HCT116 (cell line): ENCODE measurements at regions not wholly inside any gene's neighbourhood (a gene's known extent, or its start where the extent isn't known, plus 50 kb on each side); places are given as distances from the start of the nearest gene placed in this dataset.

Source experiments
- ATAC-seq: fragments of 200-7000 bp; cut with Tn5 transposase; 2 replicates; pipeline ENCODE4 v1.9.1; 2020; ENCODE audit warnings: mild to moderate bottlenecking, moderate library complexity
- BruUV-seq: library from RNA; stranded (reverse); fragments of 400-500 nt; replicated peaks from 2 replicates; lab custom pipeline; 2021; lab: Mats Ljungman, UMichigan
- CTCF ChIA-PET: fragments of 300-600 bp; sonication (Branson Sonifier 250); formaldehyde crosslinking; loops from one replicate; lab custom pipeline; 2021; ENCODE audit warnings: antibody characterized with exemption; lab: Charles Lee
- POLR2A ChIA-PET: fragments of 300-600, 350-600 bp; sonication (Branson Sonifier 250); formaldehyde crosslinking; loops from one replicate; lab custom pipeline; 2021; ENCODE audit warnings: antibody characterized with exemption; lab: Charles Lee
- RAD21 ChIA-PET, 2 experiments: fragments of 300-600 bp; sonication (Branson Sonifier 250); formaldehyde crosslinking; loops; one replicate each; lab custom pipeline; 2023; ENCODE audit warnings: low total read pairs in 2 of 2; ENCODE audit not compliant: uncharacterized antibody in 2 of 2, unreplicated experiment in 2 of 2, low non-redundant PET in 1 of 2; lab: Charles Lee
- DNase-seq: peaks from one replicate; pipeline ENCODE4 v3.0.0-alpha.2; 2010; ENCODE audit warnings: low read depth, low spot score
- H2AFZ ChIP-seq: fragments of 200-600 bp; shearing (Covaris generic), sonication (generic); 2 replicates; pipeline ENCODE4 v1.6.1; 2017; ENCODE audit warnings: low read depth, mixed run types, mixed read lengths, antibody characterized with exemption, low read length; ENCODE audit not compliant: poor library complexity, severe bottlenecking
- H3K27ac ChIP-seq: 2 replicates; pipeline ENCODE4 v1.5.1; 2012; ENCODE audit warnings: low read depth, low read length
- H3K27me3 ChIP-seq: fragments of 200-600 bp; sonication (generic); 2 replicates; pipeline ENCODE4 v1.6.1; 2016; ENCODE audit warnings: mixed run types, low read length, mixed read lengths; ENCODE audit not compliant: insufficient read depth
- H3K36me3 ChIP-seq, 2 experiments: fragments of 200-500 bp in 1 of 2; fragments of 200-600 bp in 1 of 2; sonication (Bioruptor generic) in 1 of 2; sonication (generic) in 1 of 2; 2 replicates each; pipeline versions ENCODE4 v1.5.1 to v1.6.1; 2014 to 2016; ENCODE audit warnings: low read length in 2 of 2, inconsistent platforms in 1 of 2, mixed read lengths in 1 of 2, mixed run types in 1 of 2; ENCODE audit not compliant: insufficient read depth in 2 of 2, control insufficient read depth in 1 of 2
- H3K4me1 ChIP-seq, 2 experiments: fragments of 200-600 bp in 1 of 2; sonication (generic) in 1 of 2; 2 replicates each; pipeline versions ENCODE4 v1.5.1 to v1.6.1; 2012 to 2017; ENCODE audit warnings: low read length in 2 of 2, inconsistent platforms in 1 of 2, mild to moderate bottlenecking in 1 of 2, mixed read lengths in 1 of 2, mixed run types in 1 of 2, moderate library complexity in 1 of 2; ENCODE audit not compliant: insufficient read depth in 2 of 2, control insufficient read depth in 1 of 2
- H3K4me2 ChIP-seq: fragments of 200-600 bp; sonication (generic); 2 replicates; pipeline ENCODE4 v1.6.1; 2017; ENCODE audit warnings: mixed run types, low read length, mixed read lengths
- H3K4me3 ChIP-seq, 2 experiments: fragments of 200-600 bp in 1 of 2; sonication (generic) in 1 of 2; replicated peaks in 1 of 2; 2 replicates each; pipeline ENCODE4 v1.5.1; 2011 to 2016; ENCODE audit warnings: low read length in 2 of 2, control low read depth in 1 of 2, low read depth in 1 of 2, mild to moderate bottlenecking in 1 of 2, mixed read lengths in 1 of 2, mixed run types in 1 of 2
- H3K79me2 ChIP-seq: fragments of 200-600 bp; sonication (generic); 2 replicates; pipeline ENCODE4 v1.6.1; 2017; ENCODE audit warnings: mild to moderate bottlenecking, mixed run types, low read length, moderate library complexity, mixed read lengths; ENCODE audit not compliant: insufficient read depth
- H3K9ac ChIP-seq: fragments of 200-600 bp; sonication (generic); 2 replicates; pipeline ENCODE4 v1.6.1; 2016; ENCODE audit warnings: low read length, mixed read lengths
- H3K9me2 ChIP-seq: fragments of 200-600 bp; sonication (generic), shearing (Covaris generic); 2 replicates; pipeline ENCODE4 v1.6.1; 2017; ENCODE audit warnings: mixed run types, mild to moderate bottlenecking, moderate library complexity; ENCODE audit not compliant: insufficient read depth
- H3K9me3 ChIP-seq, 2 experiments: fragments of 200-500 bp in 1 of 2; fragments of 200-600 bp in 1 of 2; sonication (Bioruptor generic) in 1 of 2; sonication (generic) in 1 of 2; 2 replicates each; pipeline ENCODE4 v1.6.1; 2014 to 2017; ENCODE audit warnings: low read length in 2 of 2, mixed read lengths in 2 of 2, inconsistent platforms in 1 of 2, low read depth in 1 of 2, mild to moderate bottlenecking in 1 of 2, mixed run types in 1 of 2, moderate library complexity in 1 of 2; ENCODE audit not compliant: control insufficient read depth in 1 of 2, insufficient read depth in 1 of 2
- H4K20me1 ChIP-seq: fragments of 200-600 bp; sonication (generic), shearing (Covaris generic); 2 replicates; pipeline ENCODE4 v1.6.1; 2017; ENCODE audit warnings: mixed run types, mild to moderate bottlenecking, moderate library complexity; ENCODE audit not compliant: insufficient read depth
- CBX3 ChIP-seq: IDR thresholded peaks from 2 replicates; pipeline ENCODE4 v1.6.1; 2012; ENCODE audit warnings: low read depth
- CEBPB ChIP-seq: IDR thresholded peaks from 2 replicates; pipeline ENCODE4 v1.6.1; 2012; ENCODE audit warnings: low read depth
- EGR1 ChIP-seq: IDR thresholded peaks from 2 replicates; pipeline ENCODE4 v1.6.1; 2012; ENCODE audit warnings: low read depth
- ELF1 ChIP-seq: IDR thresholded peaks from 2 replicates; pipeline ENCODE4 v1.6.1; 2012; ENCODE audit warnings: low read depth, borderline replicate concordance
- EZH2 ChIP-seq: fragments of 200-600 bp; sonication (generic); IDR thresholded peaks from 2 replicates; pipeline ENCODE4 v1.6.1; 2017; ENCODE audit warnings: antibody characterized with exemption, mixed run types
- EZH2phosphoT487 ChIP-seq: fragments of 200-600 bp; IDR thresholded peaks from 2 replicates; pipeline ENCODE4 v1.6.1; 2018; ENCODE audit warnings: antibody characterized with exemption, borderline replicate concordance
- FOSL1 ChIP-seq: IDR thresholded peaks from 2 replicates; pipeline ENCODE4 v1.6.1; 2012; ENCODE audit warnings: low read depth
- POLR2A ChIP-seq: IDR thresholded peaks from 2 replicates; pipeline ENCODE4 v1.7.0; 2011; ENCODE audit warnings: borderline replicate concordance; ENCODE audit not compliant: insufficient read depth, insufficient read length; ENCODE audit errors: extremely low read depth
- POLR2AphosphoS5 ChIP-seq: IDR thresholded peaks from 2 replicates; pipeline ENCODE4 v1.6.1; 2011; ENCODE audit warnings: mild to moderate bottlenecking, low read depth, low read length, moderate library complexity
- RAD21 ChIP-seq: IDR thresholded peaks from 2 replicates; pipeline ENCODE4 v1.6.1; 2012; ENCODE audit warnings: low read depth, mild to moderate bottlenecking
- SIN3A ChIP-seq: IDR thresholded peaks from 2 replicates; pipeline ENCODE4 v1.6.1; 2012; ENCODE audit warnings: low read depth
- SP1 ChIP-seq: IDR thresholded peaks from 2 replicates; pipeline ENCODE4 v1.6.1; 2012; ENCODE audit warnings: low read depth
- SRF ChIP-seq: IDR thresholded peaks from 2 replicates; pipeline ENCODE4 v1.6.1; 2012; ENCODE audit warnings: low read depth
- TCF7L2 ChIP-seq: IDR thresholded peaks from 2 replicates; pipeline ENCODE4 v1.7.0; 2011; ENCODE audit warnings: borderline replicate concordance, inconsistent platforms; ENCODE audit not compliant: insufficient read depth, insufficient read length; ENCODE audit errors: extremely low read depth
- ZFX ChIP-seq: fragments of 450-650 bp; IDR thresholded peaks from 2 replicates; pipeline ENCODE4 v1.6.1; 2017
- ZNF274 ChIP-seq: fragments of 200-500 bp; sonication (Bioruptor generic); IDR thresholded peaks from 2 replicates; pipeline ENCODE4 v1.6.1; 2014; ENCODE audit warnings: mild to moderate bottlenecking, low read depth, low read length, inconsistent platforms
- intact Hi-C: fragments of 100-400 bp; cut with micrococcal nuclease; formaldehyde crosslinking; loops from 2 replicates; pipeline ENCODE4 v1.10.0; 2022
- TF ChIP-seq, protein P1 (sequence below), 3 experiments: fragments of 200-600 bp in 1 of 3; sonication (generic) in 1 of 3; IDR thresholded peaks in 2 of 3; conservative IDR thresholded peaks in 1 of 3; 2 replicates each; pipeline ENCODE4 v1.5.1; 2012 to 2017; ENCODE audit warnings: low read depth in 2 of 3, low read length in 2 of 3, antibody characterized with exemption in 1 of 3, borderline replicate concordance in 1 of 3, control low read depth in 1 of 3, mild to moderate bottlenecking in 1 of 3, mixed read lengths in 1 of 3, mixed run types in 1 of 3, moderate library complexity in 1 of 3; ENCODE audit not compliant: insufficient read depth in 1 of 3
- TF ChIP-seq, protein P2 (sequence below): IDR thresholded peaks from 2 replicates; pipeline ENCODE4 v1.6.1; 2011; ENCODE audit warnings: mild to moderate bottlenecking, low read length, moderate library complexity; ENCODE audit not compliant: insufficient replicate concordance; ENCODE audit errors: extremely low read depth
- TF ChIP-seq, protein P3 (sequence below): IDR thresholded peaks from 2 replicates; pipeline ENCODE4 v1.6.1; 2012
- TF ChIP-seq, protein P4 (sequence below): IDR thresholded peaks from 2 replicates; pipeline ENCODE4 v1.6.1; 2012; ENCODE audit warnings: low read depth

DNA sequence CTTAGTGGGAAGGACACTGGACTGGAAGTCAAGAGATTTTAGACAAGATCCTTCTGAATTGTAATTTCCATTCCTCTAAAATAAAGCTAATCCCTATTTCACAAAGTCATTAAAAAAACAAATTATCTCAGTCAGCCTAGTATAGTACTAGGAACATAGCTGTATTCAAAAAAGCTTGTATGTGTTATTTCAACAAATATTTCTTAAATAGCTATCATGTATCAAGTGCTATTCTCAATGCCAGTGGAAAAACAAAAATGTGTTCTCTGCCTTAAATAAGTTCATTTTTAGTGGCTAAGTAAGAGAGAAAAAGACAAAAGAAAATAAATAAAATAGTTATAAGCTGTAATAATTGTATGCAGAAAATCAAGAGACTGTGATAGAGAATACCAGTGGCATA is 541.8 kb upstream of the CDH2 start:
- Histone ChIP-seq H3K4me1 (no peaks in the 10 kb centered on the region), H4K20me1 (no peaks in the 10 kb centered on the region), H3K27me3 (no peaks in the 10 kb centered on the region), H3K9me3 (peaks cover 3 to 9% of the 10 kb centered on the region in 2 experiments; a peak in 2 of 4 replicates), H3K9me2 (no peaks in the 10 kb centered on the region), H3K9ac (no peak overlapping the region), H3K4me3 (no peak overlapping the region), H3K4me2 (no peak overlapping the region), H3K27ac (no peak overlapping the region), H2AFZ (no peak overlapping the region), H3K79me2 (no peaks in the 10 kb centered on the region), H3K36me3 (no peaks in the 10 kb centered on the region)
- POLR2A ChIA-PET: no interaction called here
- no TSS peak for BruUV-seq
- TF ChIP-seq SP1 (no peak), POLR2AphosphoS5 (no peak), EZH2 (no peak), CEBPB (no peak), RAD21 (no peak), SIN3A (no peak), CBX3 (no peak), EGR1 (no peak), ZFX (no peak), SRF (no peak), ELF1 (no peak), TCF7L2 (no peak), ZNF274 (no peak), EZH2phosphoT487 (no peak), POLR2A (no peak), FOSL1 (no peak)
- TF ChIP-seq, protein P1, sequence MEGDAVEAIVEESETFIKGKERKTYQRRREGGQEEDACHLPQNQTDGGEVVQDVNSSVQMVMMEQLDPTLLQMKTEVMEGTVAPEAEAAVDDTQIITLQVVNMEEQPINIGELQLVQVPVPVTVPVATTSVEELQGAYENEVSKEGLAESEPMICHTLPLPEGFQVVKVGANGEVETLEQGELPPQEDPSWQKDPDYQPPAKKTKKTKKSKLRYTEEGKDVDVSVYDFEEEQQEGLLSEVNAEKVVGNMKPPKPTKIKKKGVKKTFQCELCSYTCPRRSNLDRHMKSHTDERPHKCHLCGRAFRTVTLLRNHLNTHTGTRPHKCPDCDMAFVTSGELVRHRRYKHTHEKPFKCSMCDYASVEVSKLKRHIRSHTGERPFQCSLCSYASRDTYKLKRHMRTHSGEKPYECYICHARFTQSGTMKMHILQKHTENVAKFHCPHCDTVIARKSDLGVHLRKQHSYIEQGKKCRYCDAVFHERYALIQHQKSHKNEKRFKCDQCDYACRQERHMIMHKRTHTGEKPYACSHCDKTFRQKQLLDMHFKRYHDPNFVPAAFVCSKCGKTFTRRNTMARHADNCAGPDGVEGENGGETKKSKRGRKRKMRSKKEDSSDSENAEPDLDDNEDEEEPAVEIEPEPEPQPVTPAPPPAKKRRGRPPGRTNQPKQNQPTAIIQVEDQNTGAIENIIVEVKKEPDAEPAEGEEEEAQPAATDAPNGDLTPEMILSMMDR (IDR thresholded peaks at IDR 0.05 in 2 of 3, conservative IDR thresholded peaks at IDR 0.05 in 1 of 3; ENCODE audit: borderline replicate concordance in 1 of 3, insufficient read depth in 1 of 3, low read depth in 2 of 3, low read length in 2 of 3): no peak
- TF ChIP-seq, protein P2, sequence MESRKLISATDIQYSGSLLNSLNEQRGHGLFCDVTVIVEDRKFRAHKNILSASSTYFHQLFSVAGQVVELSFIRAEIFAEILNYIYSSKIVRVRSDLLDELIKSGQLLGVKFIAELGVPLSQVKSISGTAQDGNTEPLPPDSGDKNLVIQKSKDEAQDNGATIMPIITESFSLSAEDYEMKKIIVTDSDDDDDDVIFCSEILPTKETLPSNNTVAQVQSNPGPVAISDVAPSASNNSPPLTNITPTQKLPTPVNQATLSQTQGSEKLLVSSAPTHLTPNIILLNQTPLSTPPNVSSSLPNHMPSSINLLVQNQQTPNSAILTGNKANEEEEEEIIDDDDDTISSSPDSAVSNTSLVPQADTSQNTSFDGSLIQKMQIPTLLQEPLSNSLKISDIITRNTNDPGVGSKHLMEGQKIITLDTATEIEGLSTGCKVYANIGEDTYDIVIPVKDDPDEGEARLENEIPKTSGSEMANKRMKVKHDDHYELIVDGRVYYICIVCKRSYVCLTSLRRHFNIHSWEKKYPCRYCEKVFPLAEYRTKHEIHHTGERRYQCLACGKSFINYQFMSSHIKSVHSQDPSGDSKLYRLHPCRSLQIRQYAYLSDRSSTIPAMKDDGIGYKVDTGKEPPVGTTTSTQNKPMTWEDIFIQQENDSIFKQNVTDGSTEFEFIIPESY: no peak
- TF ChIP-seq, protein P3, sequence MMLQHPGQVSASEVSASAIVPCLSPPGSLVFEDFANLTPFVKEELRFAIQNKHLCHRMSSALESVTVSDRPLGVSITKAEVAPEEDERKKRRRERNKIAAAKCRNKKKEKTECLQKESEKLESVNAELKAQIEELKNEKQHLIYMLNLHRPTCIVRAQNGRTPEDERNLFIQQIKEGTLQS: no peak
- TF ChIP-seq, protein P4, sequence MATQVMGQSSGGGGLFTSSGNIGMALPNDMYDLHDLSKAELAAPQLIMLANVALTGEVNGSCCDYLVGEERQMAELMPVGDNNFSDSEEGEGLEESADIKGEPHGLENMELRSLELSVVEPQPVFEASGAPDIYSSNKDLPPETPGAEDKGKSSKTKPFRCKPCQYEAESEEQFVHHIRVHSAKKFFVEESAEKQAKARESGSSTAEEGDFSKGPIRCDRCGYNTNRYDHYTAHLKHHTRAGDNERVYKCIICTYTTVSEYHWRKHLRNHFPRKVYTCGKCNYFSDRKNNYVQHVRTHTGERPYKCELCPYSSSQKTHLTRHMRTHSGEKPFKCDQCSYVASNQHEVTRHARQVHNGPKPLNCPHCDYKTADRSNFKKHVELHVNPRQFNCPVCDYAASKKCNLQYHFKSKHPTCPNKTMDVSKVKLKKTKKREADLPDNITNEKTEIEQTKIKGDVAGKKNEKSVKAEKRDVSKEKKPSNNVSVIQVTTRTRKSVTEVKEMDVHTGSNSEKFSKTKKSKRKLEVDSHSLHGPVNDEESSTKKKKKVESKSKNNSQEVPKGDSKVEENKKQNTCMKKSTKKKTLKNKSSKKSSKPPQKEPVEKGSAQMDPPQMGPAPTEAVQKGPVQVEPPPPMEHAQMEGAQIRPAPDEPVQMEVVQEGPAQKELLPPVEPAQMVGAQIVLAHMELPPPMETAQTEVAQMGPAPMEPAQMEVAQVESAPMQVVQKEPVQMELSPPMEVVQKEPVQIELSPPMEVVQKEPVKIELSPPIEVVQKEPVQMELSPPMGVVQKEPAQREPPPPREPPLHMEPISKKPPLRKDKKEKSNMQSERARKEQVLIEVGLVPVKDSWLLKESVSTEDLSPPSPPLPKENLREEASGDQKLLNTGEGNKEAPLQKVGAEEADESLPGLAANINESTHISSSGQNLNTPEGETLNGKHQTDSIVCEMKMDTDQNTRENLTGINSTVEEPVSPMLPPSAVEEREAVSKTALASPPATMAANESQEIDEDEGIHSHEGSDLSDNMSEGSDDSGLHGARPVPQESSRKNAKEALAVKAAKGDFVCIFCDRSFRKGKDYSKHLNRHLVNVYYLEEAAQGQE: no peak
- CTCF ChIA-PET: no interaction called here
- RAD21 ChIA-PET: no interaction called here
- intact Hi-C loops: loop anchor here (10.0 kb wide), 1 partner anchor 54 kb away; no protein-coding TSS in a partner anchor
- DNase-seq (no peak), ATAC-seq (no peak)
